Midbrain (tissue), 1 donor: ENCODE measurements at regions not wholly inside any gene's neighbourhood (a gene's known extent, or its start where the extent isn't known, plus 50 kb on each side); places are given as distances from the start of the nearest gene placed in this dataset.

Experiments used
- DNase-seq: peaks from one replicate; lab custom pipeline; 2025; lab: John Stamatoyannopoulos, UW

DNA sequence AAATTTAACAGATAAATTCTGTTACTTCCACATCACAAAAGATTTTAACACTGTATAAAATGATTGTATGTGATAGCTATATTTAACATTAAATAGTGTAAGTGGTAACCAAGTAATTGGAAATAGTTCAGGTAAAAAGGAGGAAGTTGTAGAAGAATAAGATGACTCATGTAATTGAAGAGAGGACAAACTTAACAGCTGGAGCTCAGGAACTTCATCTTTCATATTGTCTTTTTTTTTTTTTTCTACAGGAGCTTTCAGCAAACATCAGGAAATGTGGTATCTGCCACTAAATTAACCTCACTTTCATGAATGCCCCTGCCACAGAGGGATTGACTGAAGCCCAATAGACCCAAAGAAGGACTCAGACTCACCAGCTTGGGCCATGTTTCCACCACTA is 188.4 kb upstream of the VEGFC start:
- no peak for DNase-seq

DNA sequence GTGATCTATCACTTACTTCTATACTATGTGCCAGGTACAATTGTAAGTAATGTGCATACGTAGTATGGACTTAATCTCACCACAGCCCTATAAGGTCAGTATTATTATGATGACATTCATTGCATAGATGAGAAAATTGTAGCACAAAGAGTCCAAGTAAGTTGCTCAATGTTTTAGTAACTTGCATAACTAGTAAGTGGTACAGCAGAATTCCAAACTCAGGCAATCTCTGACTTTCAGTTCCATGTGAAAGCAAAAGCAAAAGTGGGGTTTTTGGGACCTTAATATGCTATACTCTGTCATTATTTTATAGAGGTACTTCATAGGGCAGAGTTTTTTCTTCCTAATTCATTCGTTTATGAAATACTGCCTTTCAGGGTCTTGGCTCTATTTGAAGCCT is 188.8 kb upstream of the VEGFC start:
- DNase-seq: no peak

GRCh38 chr4:176988226-176988625 is 195.5 kb upstream of the VEGFC start:
- DNase-seq: no peak

DNA sequence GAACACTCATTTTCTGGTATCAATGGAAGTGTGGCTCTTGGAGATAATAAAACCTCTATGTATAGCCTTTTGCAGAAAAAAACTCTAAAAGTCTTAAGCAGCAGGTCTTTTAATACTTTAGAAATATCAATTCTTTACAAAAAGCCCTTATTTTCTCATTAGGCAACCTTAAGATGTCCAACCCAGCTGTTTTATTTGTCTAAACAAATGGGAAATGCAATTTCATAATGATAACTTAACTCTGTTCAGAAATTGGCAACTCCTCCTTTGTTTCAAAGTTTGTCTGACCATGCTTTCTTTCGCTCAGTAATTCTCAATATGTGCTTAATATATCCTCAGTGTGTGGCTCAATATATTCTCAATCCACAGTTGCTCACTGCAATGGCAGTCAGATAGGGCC is 196.5 kb upstream of the VEGFC start:
- DNase-seq: no peak

GRCh38 chr4:176999935-177000543 is 207.3 kb upstream of the VEGFC start:
- no peak for DNase-seq

DNA sequence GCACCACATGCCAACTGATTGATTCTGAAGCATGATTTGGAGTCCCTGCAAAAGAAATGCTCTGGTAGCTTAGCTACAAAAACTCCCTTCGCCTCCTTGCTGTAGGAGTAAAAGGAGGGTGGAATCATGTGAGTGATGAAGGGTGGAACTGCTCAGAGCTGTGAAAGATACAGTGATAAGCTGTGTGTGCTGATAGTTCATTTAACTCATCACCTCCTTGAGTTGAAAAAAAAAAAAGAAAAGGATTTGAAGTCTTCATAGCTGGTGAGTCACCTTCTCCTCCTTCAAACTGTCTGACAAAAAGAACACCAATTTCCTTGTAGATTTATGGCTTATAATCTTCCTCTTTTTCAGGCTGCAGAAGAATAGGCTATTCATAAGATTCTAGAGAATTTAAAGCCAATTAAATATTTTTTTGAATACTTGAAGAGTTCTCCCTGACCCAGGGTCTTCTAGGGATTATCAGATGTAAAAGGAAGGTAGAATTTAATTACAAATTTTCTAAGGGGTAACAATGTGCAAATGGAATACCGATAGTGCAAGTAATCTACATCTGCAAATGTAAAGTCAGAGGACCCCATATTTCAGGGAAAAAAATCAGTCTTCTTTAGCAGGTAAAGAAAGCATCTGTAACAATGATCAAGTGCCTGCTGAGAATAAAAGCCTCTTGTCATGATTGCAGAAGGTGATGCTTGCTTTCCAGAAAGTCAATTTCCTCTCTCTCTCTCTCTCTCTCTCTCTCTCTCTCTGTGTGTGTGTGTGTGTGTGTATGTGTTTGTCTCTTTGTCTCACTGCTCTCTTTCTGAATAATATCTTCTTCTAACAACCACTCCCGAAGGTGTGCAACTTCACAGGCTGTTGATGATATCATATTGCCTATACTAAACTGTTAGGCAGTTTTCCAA is 208.8 kb upstream of the VEGFC start:
- no peak for DNase-seq

- DNase-seq: no peak
Measured at GRCh38 chr4:177005674-177006230, 213.0 kb upstream of the VEGFC start.

GRCh38 chr4:177006331-177006730 is 213.6 kb upstream of the VEGFC start:
- no peak for DNase-seq

DNA sequence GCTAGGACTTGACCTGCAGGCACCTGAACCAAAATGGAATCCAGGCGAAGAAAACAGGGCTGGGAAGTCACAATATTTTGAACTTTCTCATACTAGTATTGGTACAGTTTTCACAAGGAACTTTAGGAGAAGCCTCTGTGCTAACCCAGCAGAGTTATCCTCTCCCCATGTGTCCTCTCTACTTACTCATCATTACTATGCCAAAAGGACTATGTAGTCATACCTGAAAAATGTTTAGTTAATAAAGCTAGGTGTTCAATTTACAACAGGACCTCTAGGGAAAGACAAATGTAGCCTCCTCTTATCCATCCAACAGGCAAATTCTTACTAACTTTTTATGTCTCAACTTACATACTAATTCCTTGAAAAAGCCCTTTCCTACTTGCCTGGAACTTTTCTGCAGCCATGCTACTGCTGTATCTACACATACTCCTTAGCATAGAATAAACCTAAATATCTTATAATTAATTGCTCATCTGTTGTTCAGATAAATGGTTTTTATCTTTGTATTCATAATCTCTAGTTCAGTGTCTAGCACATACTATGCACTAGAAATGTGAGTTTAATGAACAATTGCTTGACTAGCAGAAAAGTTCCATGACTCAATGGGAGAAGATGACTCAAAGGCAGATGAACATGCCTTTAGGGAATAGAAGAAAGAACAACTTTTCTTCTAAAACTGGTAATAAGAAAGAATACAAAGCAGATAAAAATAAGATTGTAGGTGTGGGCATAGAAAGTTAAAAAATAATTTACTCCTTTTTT is 215.5 kb upstream of the VEGFC start:
- no peak for DNase-seq

DNA sequence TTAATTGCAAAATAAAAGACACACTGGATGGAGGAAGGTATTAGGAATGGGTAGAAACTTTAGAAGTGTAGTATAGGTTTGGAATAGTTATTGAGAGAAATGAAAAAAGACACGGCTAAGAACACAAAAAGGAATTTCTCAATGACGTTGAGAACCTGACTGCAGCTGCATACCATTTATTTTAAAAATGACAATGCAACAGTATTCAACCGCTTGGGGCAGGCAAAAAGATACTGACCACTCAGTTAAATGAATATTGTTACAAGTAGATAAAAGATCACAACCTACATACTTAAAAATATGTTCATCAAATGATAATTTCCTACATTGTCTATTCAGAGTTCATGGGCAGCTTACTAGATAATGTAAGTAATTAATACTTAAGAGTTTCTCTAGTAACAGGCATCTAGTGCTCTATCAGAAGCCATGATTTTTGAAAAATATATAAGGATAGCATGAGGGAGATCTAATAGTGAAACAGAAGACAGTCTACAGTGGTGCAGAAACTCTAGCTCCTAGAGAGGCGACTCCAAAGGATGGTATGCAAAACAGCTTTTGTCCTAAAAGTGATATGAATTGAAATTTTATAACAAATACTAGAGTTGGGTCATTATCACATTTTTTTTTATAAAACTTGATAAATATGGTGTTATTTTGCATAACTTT is 216.2 kb upstream of the VEGFC start:
- no peak for DNase-seq

GRCh38 chr4:177010418-177010817 is 217.7 kb upstream of the VEGFC start:
- DNase-seq: no peak

GRCh38 chr4:177012918-177013545 is 220.3 kb upstream of the VEGFC start:
- DNase-seq: no peak

DNA sequence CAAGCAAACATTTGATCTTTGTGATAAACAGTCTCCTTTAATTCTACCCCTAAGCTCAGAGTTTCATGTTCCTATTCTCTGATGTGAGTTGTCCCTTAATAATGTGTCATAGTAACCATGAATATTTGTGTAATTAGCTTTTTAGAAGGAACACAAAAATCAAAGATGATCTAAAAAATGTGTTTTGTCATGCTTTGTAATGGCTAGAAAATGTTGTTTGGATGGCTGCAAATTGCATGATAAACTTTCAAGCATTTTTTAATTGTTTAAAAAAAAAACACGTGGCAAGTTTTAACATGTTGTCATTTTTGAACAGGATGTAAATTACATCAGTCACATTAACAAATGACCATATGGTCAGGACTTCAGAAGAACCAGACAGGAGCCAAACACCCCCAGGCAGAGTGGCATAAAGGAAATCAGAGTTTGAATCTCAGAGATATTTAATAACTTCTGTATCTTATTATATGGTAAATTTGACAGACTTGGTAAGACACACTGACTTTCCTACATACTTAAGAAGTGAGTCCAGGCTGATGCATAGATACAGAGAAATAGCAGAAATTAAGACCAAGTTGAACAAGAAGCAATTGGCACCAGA is 223.9 kb upstream of the VEGFC start:
- no peak for DNase-seq

GRCh38 chr4:177023951-177024350 is 231.2 kb upstream of the VEGFC start:
- no peak for DNase-seq

DNA sequence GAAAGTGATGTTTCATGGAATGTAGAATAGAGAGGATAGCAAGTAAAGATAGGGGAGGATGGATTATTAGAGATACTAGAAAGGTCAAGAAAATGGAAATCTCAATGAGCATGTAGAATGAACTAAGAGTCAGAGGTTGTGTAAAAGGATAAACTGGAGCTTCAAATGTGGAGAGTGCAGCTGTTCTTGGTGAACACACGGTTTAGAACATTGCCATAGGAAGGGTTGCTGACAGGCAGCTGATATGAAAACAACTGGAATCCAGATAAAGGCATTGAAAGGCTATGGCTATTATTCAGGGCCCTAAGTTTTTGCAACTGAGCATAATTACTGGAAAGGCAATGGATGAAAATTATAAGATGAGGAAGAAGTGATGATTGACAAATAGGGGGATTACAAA is 239.6 kb upstream of the VEGFC start:
- DNase-seq: no peak

- no peak for DNase-seq
Measured at GRCh38 chr4:177033135-177033534, 240.4 kb upstream of the VEGFC start.

GRCh38 chr4:177033632-177034031 is 240.9 kb upstream of the VEGFC start:
- DNase-seq: no peak

GRCh38 chr4:177041356-177041755 is 248.6 kb upstream of the VEGFC start:
- DNase-seq: no peak

DNA sequence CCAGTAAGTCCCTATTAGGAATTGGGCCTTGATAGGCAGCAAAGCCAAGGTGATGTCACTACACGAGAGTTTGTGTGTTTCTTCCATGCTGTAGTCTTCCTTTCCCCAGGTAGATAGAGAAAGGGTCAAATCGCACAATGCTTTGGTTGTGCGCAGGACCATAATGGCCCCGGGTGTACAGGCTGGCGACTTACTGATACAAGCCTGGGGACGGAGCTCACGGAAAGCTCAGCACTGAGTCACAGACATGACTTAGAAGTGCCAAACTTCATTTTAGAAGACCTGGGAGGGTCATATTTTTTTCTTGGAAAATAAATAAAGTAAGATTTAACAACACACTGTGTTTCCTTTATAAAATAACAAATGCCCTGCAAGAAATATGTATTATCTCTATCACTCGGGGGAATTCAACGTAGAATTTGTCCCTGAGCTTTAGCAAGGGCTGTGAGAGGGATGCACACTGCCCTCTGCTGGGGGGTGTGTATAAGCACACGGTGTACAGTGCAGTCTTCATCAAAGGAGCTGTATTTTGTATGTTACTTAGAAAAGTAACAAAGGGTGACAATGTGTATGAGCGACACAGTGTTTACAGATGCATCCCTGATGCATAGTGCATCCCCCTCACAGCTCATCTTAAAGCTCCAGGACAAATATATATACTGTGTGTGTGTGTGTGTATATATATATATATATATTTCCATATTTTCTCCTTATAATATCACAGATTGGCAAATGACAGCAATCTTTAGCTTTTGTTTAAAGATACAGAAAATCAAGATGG is 254.5 kb upstream of the VEGFC start:
- peak; percentile 57 for DNase-seq

- DNase-seq: peak; percentile 12
Measured at GRCh38 chr4:177047851-177048174, 255.1 kb upstream of the VEGFC start.
